Mammary epithelial cell (primary cell): ENCODE measurements at regions not wholly inside any gene's neighbourhood (a gene's known extent, or its start where the extent isn't known, plus 50 kb on each side); places are given as distances from the start of the nearest gene placed in this dataset.

Experiments
- EZH2 ChIP-seq: IDR thresholded peaks from 2 replicates; pipeline ENCODE4 v1.6.1; 2012; ENCODE audit warnings: low read length, inconsistent platforms, borderline replicate concordance
- TF ChIP-seq, protein P1 (sequence below), 2 donors: IDR thresholded peaks in 1 of 2; conservative IDR thresholded peaks in 1 of 2; 2 replicates each; pipeline ENCODE4 v1.5.1; 2011 to 2012; ENCODE audit warnings: inconsistent platforms in 2 of 2, low read length in 2 of 2, mild to moderate bottlenecking in 2 of 2, control low read depth in 1 of 2, low read depth in 1 of 2; ENCODE audit not compliant: insufficient read depth in 1 of 2; ENCODE audit errors: extremely low read depth in 1 of 2

DNA sequence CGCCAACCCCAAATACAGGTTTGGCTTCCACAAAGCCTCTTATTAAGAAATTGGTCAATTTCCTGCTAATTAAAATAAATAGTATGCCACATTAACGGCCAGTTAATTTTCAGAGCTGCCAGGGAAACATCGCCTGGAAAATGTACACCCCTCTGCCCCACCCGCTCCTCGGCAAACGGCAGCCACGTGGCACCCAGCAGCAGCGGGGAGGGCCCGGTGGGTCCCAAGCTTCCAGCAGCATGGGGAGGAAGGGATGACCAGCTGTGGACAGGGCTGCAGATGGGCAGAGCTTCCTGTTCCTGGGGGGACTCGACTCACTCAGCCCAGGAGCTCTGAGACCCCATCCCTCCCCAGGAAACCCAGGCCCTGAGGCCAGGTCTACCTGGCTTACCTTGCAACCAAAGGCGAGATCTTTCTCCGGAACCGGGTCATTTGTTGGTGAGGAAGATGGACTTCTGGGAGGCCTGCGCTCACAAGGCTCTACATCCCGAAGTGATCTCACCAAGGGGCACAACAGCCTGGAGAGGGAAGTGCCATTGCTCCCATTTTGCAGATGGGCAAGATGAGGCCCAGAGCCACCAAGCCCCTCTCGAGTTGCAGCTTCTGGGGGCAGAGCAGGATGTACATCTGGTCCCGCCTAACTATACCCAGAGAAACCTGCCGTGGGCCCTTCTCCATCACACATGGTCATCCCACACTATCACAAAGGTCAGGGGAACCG lies 68.3 kb downstream of the IGLL1 start:
- TF ChIP-seq, protein P1, sequence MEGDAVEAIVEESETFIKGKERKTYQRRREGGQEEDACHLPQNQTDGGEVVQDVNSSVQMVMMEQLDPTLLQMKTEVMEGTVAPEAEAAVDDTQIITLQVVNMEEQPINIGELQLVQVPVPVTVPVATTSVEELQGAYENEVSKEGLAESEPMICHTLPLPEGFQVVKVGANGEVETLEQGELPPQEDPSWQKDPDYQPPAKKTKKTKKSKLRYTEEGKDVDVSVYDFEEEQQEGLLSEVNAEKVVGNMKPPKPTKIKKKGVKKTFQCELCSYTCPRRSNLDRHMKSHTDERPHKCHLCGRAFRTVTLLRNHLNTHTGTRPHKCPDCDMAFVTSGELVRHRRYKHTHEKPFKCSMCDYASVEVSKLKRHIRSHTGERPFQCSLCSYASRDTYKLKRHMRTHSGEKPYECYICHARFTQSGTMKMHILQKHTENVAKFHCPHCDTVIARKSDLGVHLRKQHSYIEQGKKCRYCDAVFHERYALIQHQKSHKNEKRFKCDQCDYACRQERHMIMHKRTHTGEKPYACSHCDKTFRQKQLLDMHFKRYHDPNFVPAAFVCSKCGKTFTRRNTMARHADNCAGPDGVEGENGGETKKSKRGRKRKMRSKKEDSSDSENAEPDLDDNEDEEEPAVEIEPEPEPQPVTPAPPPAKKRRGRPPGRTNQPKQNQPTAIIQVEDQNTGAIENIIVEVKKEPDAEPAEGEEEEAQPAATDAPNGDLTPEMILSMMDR (conservative IDR thresholded peaks at IDR 0.05 in 1 of 2, IDR thresholded peaks at IDR 0.05 in 1 of 2; ENCODE audit: extremely low read depth in 1 of 2, insufficient read depth in 1 of 2, low read depth in 1 of 2, low read length in 2 of 2), result no peak
- TF ChIP-seq EZH2, result no peak
